HepG2 (cell line): ENCODE measurements at regions not wholly inside any gene's neighbourhood (a gene's known extent, or its start where the extent isn't known, plus 50 kb on each side); places are given as distances from the start of the nearest gene placed in this dataset.

Source experiments
- ATAC-seq: fragments of 200-7000 bp; cut with Tn5 transposase; 3 replicates; pipeline ENCODE4 v1.9.1; 2020; ENCODE audit warnings: mild to moderate bottlenecking, moderate library complexity
- BruUV-seq: library from RNA; stranded (reverse); fragments of 400-500 nt; replicated peaks from 2 replicates; lab custom pipeline; 2021; lab: Mats Ljungman, UMichigan
- CTCF ChIA-PET: fragments of 300-600 bp; formaldehyde crosslinking; extraction: SDS; loops from one replicate; lab custom pipeline; 2021; ENCODE audit warnings: low total read pairs, inconsistent platforms, low intra/inter-chr PET ratio; lab: Yijun Ruan, JAX
- POLR2A ChIA-PET: fragments of 350-600 bp; sonication (Branson Sonifier 250); formaldehyde crosslinking; loops from one replicate; lab custom pipeline; 2020; ENCODE audit warnings: antibody characterized with exemption, inconsistent platforms; lab: Yijun Ruan, JAX
- DNase-seq: peaks from one replicate; pipeline ENCODE4 v3.0.0-alpha.2; 2015; ENCODE audit warnings: low spot score
- FAIRE-seq: peaks from 3 replicates; lab custom pipeline; 2011; peaks lifted over from hg19 to GRCh38; lab: Jason Lieb, UNC
- H2AFZ ChIP-seq: one replicate; pipeline ENCODE4 v1.6.1; 2011; ENCODE audit warnings: low read length, inconsistent platforms
- H3K27ac ChIP-seq: fragments of 300-600 bp; 3 replicates; pipeline ENCODE4 v1.8.0; 2011; ENCODE audit warnings: mixed run types, mild to moderate bottlenecking, mixed read lengths, low read length, inconsistent platforms; ENCODE audit not compliant: insufficient read depth; ENCODE audit errors: extremely low read length
- H3K27me3 ChIP-seq, 2 experiments: fragments of 200-600 bp in 1 of 2; 2 replicates in 1 of 2; 3 replicates in 1 of 2; pipeline versions ENCODE4 v1.6.0 to v1.8.0; 2011; ENCODE audit warnings: low read length in 2 of 2, mild to moderate bottlenecking in 2 of 2, moderate library complexity in 2 of 2, inconsistent platforms in 1 of 2; ENCODE audit not compliant: insufficient read depth in 2 of 2, control insufficient read depth in 1 of 2
- H3K36me3 ChIP-seq, 2 experiments: fragments of 200-600 bp in 1 of 2; replicated peaks in 1 of 2; 2 replicates in 1 of 2; 3 replicates in 1 of 2; pipeline versions ENCODE4 v1.5.1 to v1.8.0; 2011; ENCODE audit warnings: low read length in 2 of 2, inconsistent platforms in 1 of 2; ENCODE audit not compliant: insufficient read depth in 2 of 2, control insufficient read depth in 1 of 2
- H3K4me1 ChIP-seq: 2 replicates; pipeline ENCODE4 v1.5.1; 2012; ENCODE audit warnings: low read length, inconsistent platforms; ENCODE audit not compliant: insufficient read depth
- H3K4me2 ChIP-seq: 2 replicates; pipeline ENCODE4 v1.6.0; 2011; ENCODE audit warnings: low read depth, low read length, inconsistent platforms
- H3K4me3 ChIP-seq, 3 experiments: fragments of 200-600 bp in 1 of 3; sonication (generic), shearing (Covaris generic) in 1 of 3; replicated peaks in 1 of 3; 2 replicates each; pipeline ENCODE4 v1.5.1; 2011 to 2016; ENCODE audit warnings: low read length in 3 of 3, inconsistent platforms in 2 of 3, low read depth in 2 of 3, mild to moderate bottlenecking in 2 of 3, control low read depth in 1 of 3, mixed read lengths in 1 of 3; ENCODE audit not compliant: insufficient read depth in 1 of 3
- H3K79me2 ChIP-seq: one replicate; pipeline ENCODE4 v1.6.1; 2011; ENCODE audit warnings: low read length, inconsistent platforms; ENCODE audit not compliant: insufficient read depth
- H3K9ac ChIP-seq: 2 replicates; pipeline ENCODE4 v1.6.0; 2011; ENCODE audit warnings: mild to moderate bottlenecking, low read depth, low read length, inconsistent platforms; ENCODE audit not compliant: insufficient read depth
- H3K9me3 ChIP-seq: 2 replicates; pipeline ENCODE4 v1.5.1; 2012; ENCODE audit warnings: mild to moderate bottlenecking, low read length
- H4K20me1 ChIP-seq: 2 replicates; pipeline ENCODE4 v1.6.0; 2011; ENCODE audit warnings: inconsistent platforms, mild to moderate bottlenecking, low read length, moderate library complexity; ENCODE audit not compliant: insufficient read depth
- IKZF4 ChIP-seq: sonication (generic); formaldehyde crosslinking; IDR thresholded peaks from 2 replicates; pipeline ENCODE4 v1.5.1; 2020; ENCODE audit warnings: borderline replicate concordance, mild to moderate bottlenecking, low read depth, missing genetic modification reagents; ENCODE audit errors: not compliant biosample characterization
- KDM5A ChIP-seq: fragments of 200-600 bp; sonication (generic); IDR thresholded peaks from 2 replicates; pipeline ENCODE4 v1.7.0; 2018; ENCODE audit warnings: antibody characterized with exemption, mild to moderate bottlenecking, low read length, borderline replicate concordance
- MAFF ChIP-seq: IDR thresholded peaks from 2 replicates; pipeline ENCODE4 v1.6.1; 2011; ENCODE audit warnings: low read depth, low read length, improper control_type of control experiment
- NFATC3 ChIP-seq: sonication (generic); formaldehyde crosslinking; IDR thresholded peaks from 2 replicates; pipeline ENCODE4 v1.5.1; 2020; ENCODE audit warnings: mild to moderate bottlenecking, missing genetic modification reagents
- TBX2 ChIP-seq: sonication (generic); formaldehyde crosslinking; IDR thresholded peaks from 2 replicates; pipeline ENCODE4 v1.5.0; 2020; ENCODE audit warnings: missing genetic modification reagents, mild to moderate bottlenecking, borderline replicate concordance
- ZNF431 ChIP-seq: sonication (generic); formaldehyde crosslinking; IDR thresholded peaks from 2 replicates; pipeline ENCODE4 v1.9.0; 2022; ENCODE audit warnings: missing genetic modification reagents, low read depth, mild to moderate bottlenecking, borderline replicate concordance
- ZNF652 ChIP-seq: IDR thresholded peaks from 2 replicates; pipeline ENCODE4 v1.6.1; 2016; ENCODE audit warnings: low read depth, borderline replicate concordance
- WGBS: methylation state at CpG from one replicate; pipeline ENCODE4 v1.1.6; 2017; ENCODE audit warnings: low lambda C conversion rate; 5-methylcytosine and 5-hydroxymethylcytosine counted together
- in situ Hi-C: cut with HindIII; loops from 2 replicates; pipeline ENCODE4 v1.10.0; 2017; ENCODE audit warnings: low pct_unique_long_range_greater_than_20kb; ENCODE audit not compliant: extremely low pct_ligation_motif_present
- intact Hi-C: fragments of 100-400 bp; cut with micrococcal nuclease; formaldehyde crosslinking; loops from one replicate; pipeline ENCODE4 v1.10.0; 2022; ENCODE audit not compliant: unreplicated experiment

DNA sequence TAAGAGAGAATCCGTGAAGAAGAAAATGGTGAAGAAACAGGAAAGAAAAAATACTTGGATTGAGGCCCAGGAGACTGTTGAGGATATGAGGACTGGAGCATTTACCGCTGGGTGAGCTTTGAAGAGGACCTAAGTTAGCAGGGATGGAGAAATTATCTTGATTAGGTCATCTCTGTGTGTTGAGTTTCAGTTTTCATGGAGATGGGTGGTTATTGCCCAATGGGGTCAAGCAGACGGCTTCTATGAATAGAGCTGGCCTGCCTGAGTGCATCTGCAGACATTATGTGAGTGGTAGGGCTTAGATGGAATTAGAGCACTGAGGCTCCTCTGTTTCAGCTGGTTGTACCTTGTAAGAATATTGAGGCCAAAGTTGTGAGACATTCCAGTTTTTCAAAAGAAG lies 245.4 kb upstream of the FBXL7 start:
- no peaks in the 10 kb centered on the region for H3K36me3 ChIP-seq
- POLR2A ChIA-PET: no interaction called here
- H3K27me3 ChIP-seq: no peaks in the 10 kb centered on the region
- H3K4me1 ChIP-seq: no peaks in the 10 kb centered on the region
- FAIRE-seq (no peak), ATAC-seq (no peak), DNase-seq (no peak)
- no peak overlapping the region for H3K4me2 ChIP-seq
- H3K27ac ChIP-seq: no peak overlapping the region
- H3K9ac ChIP-seq: no peak overlapping the region
- in situ Hi-C loops (no loop called here), intact Hi-C loops (no loop called here)
- H2AFZ ChIP-seq: no peak overlapping the region
- no peak overlapping the region for H3K4me3 ChIP-seq
- TF ChIP-seq IKZF4 (CRISPR knock-in tag): no peak
- no peak for TF ChIP-seq MAFF
- no peak for TF ChIP-seq KDM5A
- no peak for TF ChIP-seq TBX2 (CRISPR knock-in tag)
- H3K79me2 ChIP-seq: no peaks in the 10 kb centered on the region
- H4K20me1 ChIP-seq: no peaks in the 10 kb centered on the region
- WGBS: 3% methylated on average over 3 of the region's 3 CpGs
- no peaks in the 10 kb centered on the region for H3K9me3 ChIP-seq
- CTCF ChIA-PET: no interaction called here
- BruUV-seq: no TSS peak

DNA sequence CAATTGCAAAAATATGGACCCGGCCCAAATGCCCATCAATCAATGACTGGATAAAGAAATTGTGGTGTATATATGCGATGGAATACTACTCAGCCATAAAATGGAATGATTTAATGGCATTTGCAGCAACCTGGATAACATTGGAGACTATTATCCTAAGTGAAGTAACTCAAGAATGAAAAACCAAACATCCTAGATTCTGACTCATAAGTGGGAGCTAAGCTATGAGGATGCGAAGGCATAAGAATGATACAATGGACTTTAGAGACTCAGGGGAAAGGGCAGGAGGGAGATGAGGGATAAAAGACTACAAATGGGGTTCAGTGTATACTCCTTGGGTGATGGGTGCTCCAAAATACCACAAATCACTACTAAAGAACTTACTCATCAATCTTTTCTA lies 247.6 kb upstream of the FBXL7 start:
- WGBS: 4% methylated on average over 3 of the region's 3 CpGs
- no TSS peak for BruUV-seq
- H3K4me1 ChIP-seq: no peaks in the 10 kb centered on the region

More for the DNA sequence above, 247.6 kb upstream of the FBXL7 start:
- no peaks in the 10 kb centered on the region for H3K27me3 ChIP-seq
- FAIRE-seq: no peak
- peaks cover 2% of the 10 kb centered on the region; the same call in 1 of the 2 replicates for H3K9me3 ChIP-seq
- in situ Hi-C loops: no loop called here
- intact Hi-C loops: no loop called here
- no peak for TF ChIP-seq ZNF431 (CRISPR knock-in tag)
- TF ChIP-seq NFATC3 (CRISPR knock-in tag): no peak
- no peak for TF ChIP-seq ZNF652 (CRISPR knock-in tag)
- no peak overlapping the region for H3K4me2 ChIP-seq
- H3K36me3 ChIP-seq: no peaks in the 10 kb centered on the region
- H3K79me2 ChIP-seq: no peaks in the 10 kb centered on the region
- H2AFZ ChIP-seq: no peak overlapping the region
- ChIA-PET POLR2A (no interaction called here), CTCF (no interaction called here)
- DNase-seq: no peak
- no peak overlapping the region for H3K27ac ChIP-seq
- no peaks in the 10 kb centered on the region for H4K20me1 ChIP-seq
- no peak for ATAC-seq
- H3K9ac ChIP-seq: no peak overlapping the region
- no peak overlapping the region for H3K4me3 ChIP-seq
